Trophoblast cell (in vitro differentiated cells and primary cell): ENCODE measurements at regions not wholly inside any gene's neighbourhood (a gene's known extent, or its start where the extent isn't known, plus 50 kb on each side); places are given as distances from the start of the nearest gene placed in this dataset.

Source experiments
- DNase-seq, 2 donors: peaks; one replicate each; pipeline ENCODE4 v3.0.0-alpha.2; 2016
- H2AFZ ChIP-seq: 2 replicates; pipeline ENCODE4 v1.6.1; 2013; ENCODE audit warnings: low read length, moderate library complexity, mild to moderate bottlenecking; ENCODE audit not compliant: insufficient read depth, poor library complexity
- H2AK5ac ChIP-seq: 2 replicates; pipeline ENCODE4 v1.6.1; 2013; ENCODE audit warnings: mild to moderate bottlenecking, low read length
- H2BK120ac ChIP-seq: 2 replicates; pipeline ENCODE4 v1.6.1; 2013; ENCODE audit warnings: low read length, mild to moderate bottlenecking, moderate library complexity; ENCODE audit not compliant: insufficient read depth, poor library complexity
- H2BK12ac ChIP-seq: 2 replicates; pipeline ENCODE4 v1.6.1; 2013; ENCODE audit warnings: mild to moderate bottlenecking, low read length, moderate library complexity
- H2BK5ac ChIP-seq: 2 replicates; pipeline ENCODE4 v1.6.1; 2013; ENCODE audit warnings: low read length, low read depth, moderate library complexity, mild to moderate bottlenecking; ENCODE audit not compliant: poor library complexity
- H3K14ac ChIP-seq: 2 replicates; pipeline ENCODE4 v1.6.1; 2013; ENCODE audit warnings: mild to moderate bottlenecking, low read length
- H3K18ac ChIP-seq: 2 replicates; pipeline ENCODE4 v1.6.1; 2013; ENCODE audit warnings: mild to moderate bottlenecking, low read length
- H3K23ac ChIP-seq: 2 replicates; pipeline ENCODE4 v1.6.1; 2013; ENCODE audit warnings: low read length
- H3K27ac ChIP-seq: 2 replicates; pipeline ENCODE4 v1.5.1; 2013; ENCODE audit warnings: low read depth, mild to moderate bottlenecking, inconsistent platforms, low read length, moderate library complexity
- H3K27me3 ChIP-seq: 2 replicates; pipeline ENCODE4 v1.6.1; 2013; ENCODE audit warnings: inconsistent platforms, mild to moderate bottlenecking, low read length, moderate library complexity; ENCODE audit not compliant: insufficient read depth
- H3K36me3 ChIP-seq, 2 experiments: 1 replicate in 1 of 2; 2 replicates in 1 of 2; pipeline ENCODE4 v1.6.1; 2013; ENCODE audit warnings: low read length in 2 of 2, mild to moderate bottlenecking in 2 of 2, moderate library complexity in 1 of 2; ENCODE audit not compliant: insufficient read depth in 2 of 2, control insufficient read depth in 1 of 2
- H3K4ac ChIP-seq: 2 replicates; pipeline ENCODE4 v1.6.1; 2013; ENCODE audit warnings: low read depth, mild to moderate bottlenecking, low read length, moderate library complexity
- H3K4me1 ChIP-seq, 2 experiments: 1 replicate in 1 of 2; 2 replicates in 1 of 2; pipeline ENCODE4 v1.6.1; 2013; ENCODE audit warnings: low read length in 2 of 2, mild to moderate bottlenecking in 2 of 2, moderate library complexity in 1 of 2; ENCODE audit not compliant: insufficient read depth in 2 of 2, control insufficient read depth in 1 of 2
- H3K4me2 ChIP-seq: 2 replicates; pipeline ENCODE4 v1.6.1; 2013; ENCODE audit warnings: inconsistent platforms, mild to moderate bottlenecking, low read length, moderate library complexity
- H3K4me3 ChIP-seq: 2 replicates; pipeline ENCODE4 v1.5.1; 2013; ENCODE audit warnings: mild to moderate bottlenecking, low read depth, low read length, inconsistent platforms
- H3K79me1 ChIP-seq: one replicate; pipeline ENCODE4 v1.6.1; 2013; ENCODE audit warnings: low read length
- H3K79me2 ChIP-seq: 2 replicates; pipeline ENCODE4 v1.6.1; 2013; ENCODE audit warnings: low read length, mild to moderate bottlenecking; ENCODE audit not compliant: control insufficient read depth, insufficient read depth, poor library complexity
- H3K9ac ChIP-seq: 2 replicates; pipeline ENCODE4 v1.6.1; 2013; ENCODE audit warnings: mild to moderate bottlenecking, low read length
- H3K9me3 ChIP-seq: 2 replicates; pipeline ENCODE4 v1.6.1; 2013; ENCODE audit warnings: low read depth, mild to moderate bottlenecking, control low read depth, inconsistent platforms, low read length; ENCODE audit not compliant: insufficient read depth
- H4K12ac ChIP-seq: 2 replicates; pipeline ENCODE4 v1.6.1; 2013; ENCODE audit warnings: low read depth, mild to moderate bottlenecking, low read length, moderate library complexity
- H4K8ac ChIP-seq: 2 replicates; pipeline ENCODE4 v1.6.1; 2013; ENCODE audit warnings: low read depth, mild to moderate bottlenecking, low read length, moderate library complexity
- H4K91ac ChIP-seq: one replicate; pipeline ENCODE4 v1.6.1; 2013; ENCODE audit warnings: low read depth, mild to moderate bottlenecking, low read length, moderate library complexity
- WGBS: extraction: QIAGEN DNeasy Blood & Tissue Kit; methylation state at CpG from one replicate; pipeline ENCODE4 v1.1.7; 2013; ENCODE audit warnings: missing lambda C conversion rate; ENCODE audit not compliant: insufficient read length, insufficient coverage; ENCODE audit errors: extremely low coverage; 5-methylcytosine and 5-hydroxymethylcytosine counted together

- Histone ChIP-seq H3K4me1 (no peaks in the 10 kb centered on the region), H2BK12ac (no peak overlapping the region), H4K8ac (no peak overlapping the region), H2AFZ (no peak overlapping the region), H3K23ac (no peak overlapping the region), H3K4me2 (no peak overlapping the region), H4K91ac (no peak overlapping the region), H3K4me3 (no peak overlapping the region), H3K27me3 (no peaks in the 10 kb centered on the region), H3K9ac (no peak overlapping the region), H2BK120ac (no peak overlapping the region), H4K12ac (no peak overlapping the region), H3K79me1 (no peaks in the 10 kb centered on the region), H2AK5ac (no peak overlapping the region), H3K9me3 (peaks cover 2% of the 10 kb centered on the region), H3K4ac (no peak overlapping the region), H3K79me2 (no peaks in the 10 kb centered on the region), H3K36me3 (no peaks in the 10 kb centered on the region), H3K27ac (no peak overlapping the region), H3K18ac (no peak overlapping the region), H3K14ac (no peak overlapping the region), H2BK5ac (no peak overlapping the region)
- no CpG with 5 or more reads among the region's 4 CpGs for WGBS
- peak in 1 of 2 donors; percentile 39 for DNase-seq
These were observed 558.4 kb downstream of the PRDM9 start for GRCh38 chr5:24065779-24066178.

GRCh38 chr5:24067208-24067607 is 559.8 kb downstream of the PRDM9 start:
- no peak overlapping the region for H3K23ac ChIP-seq
- H3K9me3 ChIP-seq: peaks cover 2% of the 10 kb centered on the region
- no peak overlapping the region for H3K14ac ChIP-seq
- H3K4ac ChIP-seq: no peak overlapping the region
- H3K4me2 ChIP-seq: no peak overlapping the region
- no peak overlapping the region for H4K8ac ChIP-seq
- no CpG with 5 or more reads among the region's 2 CpGs for WGBS
- H2BK5ac ChIP-seq: no peak overlapping the region
- no peak overlapping the region for H3K27ac ChIP-seq
- H3K79me2 ChIP-seq: no peaks in the 10 kb centered on the region
- H2BK12ac ChIP-seq: no peak overlapping the region
- H3K18ac ChIP-seq: no peak overlapping the region
- no peaks in the 10 kb centered on the region for H3K4me1 ChIP-seq
- H3K36me3 ChIP-seq: no peaks in the 10 kb centered on the region
- H3K79me1 ChIP-seq: no peaks in the 10 kb centered on the region
- DNase-seq: no peak
- no peak overlapping the region for H4K12ac ChIP-seq
- H3K4me3 ChIP-seq: no peak overlapping the region
- no peak overlapping the region for H2AK5ac ChIP-seq
- no peak overlapping the region for H2AFZ ChIP-seq
- H2BK120ac ChIP-seq: no peak overlapping the region
- no peak overlapping the region for H3K9ac ChIP-seq
- no peak overlapping the region for H4K91ac ChIP-seq
- H3K27me3 ChIP-seq: no peaks in the 10 kb centered on the region

GRCh38 chr5:24068524-24068923 is 561.1 kb downstream of the PRDM9 start:
- Histone ChIP-seq H3K79me1 (no peaks in the 10 kb centered on the region), H3K4me2 (no peak overlapping the region), H2AK5ac (no peak overlapping the region), H4K8ac (no peak overlapping the region), H3K4ac (no peak overlapping the region), H3K79me2 (no peaks in the 10 kb centered on the region), H2BK120ac (no peak overlapping the region), H4K12ac (no peak overlapping the region), H4K91ac (no peak overlapping the region), H3K36me3 (no peaks in the 10 kb centered on the region), H3K4me3 (no peak overlapping the region), H2BK5ac (no peak overlapping the region), H3K23ac (no peak overlapping the region), H3K9me3 (peaks cover 2% of the 10 kb centered on the region), H3K4me1 (no peaks in the 10 kb centered on the region), H3K14ac (no peak overlapping the region), H3K27me3 (no peaks in the 10 kb centered on the region), H3K9ac (no peak overlapping the region), H3K18ac (no peak overlapping the region), H3K27ac (no peak overlapping the region), H2AFZ (no peak overlapping the region), H2BK12ac (no peak overlapping the region)
- DNase-seq: no peak
- WGBS: no CpG with 5 or more reads among the region's 3 CpGs

GRCh38 chr5:24073107-24073506 is 565.7 kb downstream of the PRDM9 start:
- H3K4me2 ChIP-seq: no peak overlapping the region
- no peak overlapping the region for H3K18ac ChIP-seq
- H3K9me3 ChIP-seq: peaks cover 2% of the 10 kb centered on the region
- no CpG with 5 or more reads among the region's 4 CpGs for WGBS
- no peak overlapping the region for H3K27ac ChIP-seq
- H3K4ac ChIP-seq: no peak overlapping the region
- H2AK5ac ChIP-seq: no peak overlapping the region
- no peak overlapping the region for H2BK12ac ChIP-seq
- H3K14ac ChIP-seq: no peak overlapping the region
- H3K4me1 ChIP-seq: no peaks in the 10 kb centered on the region
- no peak overlapping the region for H4K12ac ChIP-seq
- no peak overlapping the region for H4K8ac ChIP-seq
- H3K4me3 ChIP-seq: no peak overlapping the region
- H3K9ac ChIP-seq: no peak overlapping the region
- H3K79me2 ChIP-seq: no peaks in the 10 kb centered on the region
- H4K91ac ChIP-seq: no peak overlapping the region
- H3K36me3 ChIP-seq: no peaks in the 10 kb centered on the region
- H2BK120ac ChIP-seq: no peak overlapping the region
- H2BK5ac ChIP-seq: no peak overlapping the region
- no peak for DNase-seq
- H3K23ac ChIP-seq: no peak overlapping the region
- H2AFZ ChIP-seq: no peak overlapping the region
- no peaks in the 10 kb centered on the region for H3K27me3 ChIP-seq
- H3K79me1 ChIP-seq: no peaks in the 10 kb centered on the region
